Erythroblast (primary cell): ENCODE measurements at regions not wholly inside any gene's neighbourhood (a gene's known extent, or its start where the extent isn't known, plus 50 kb on each side); places are given as distances from the start of the nearest gene placed in this dataset.
"Not testable (repeated sequence)": the region's sequence is repeated elsewhere in the genome, so short reads cannot be mapped to it uniquely, and the experiment has no call there.

Experiments
- DNase-seq, 2 experiments: peaks; one replicate each; lab custom pipeline; 2025; lab: John Stamatoyannopoulos, UW
- GATA1 ChIP-seq: IDR thresholded peaks from 2 replicates; pipeline ENCODE4 v1.6.1; 2011; ENCODE audit warnings: low read depth, mild to moderate bottlenecking, control low read depth, low read length, moderate library complexity
- POLR2A ChIP-seq: IDR thresholded peaks from 2 replicates; pipeline ENCODE4 v1.6.1; 2011; ENCODE audit warnings: mild to moderate bottlenecking, low read length

- no peak for DNase-seq
- no peak for TF ChIP-seq GATA1
- TF ChIP-seq POLR2A, result no peak
Observed at GRCh38 chr11:69944146-69944795, 125.1 kb upstream of the FGF3 start.

DNA sequence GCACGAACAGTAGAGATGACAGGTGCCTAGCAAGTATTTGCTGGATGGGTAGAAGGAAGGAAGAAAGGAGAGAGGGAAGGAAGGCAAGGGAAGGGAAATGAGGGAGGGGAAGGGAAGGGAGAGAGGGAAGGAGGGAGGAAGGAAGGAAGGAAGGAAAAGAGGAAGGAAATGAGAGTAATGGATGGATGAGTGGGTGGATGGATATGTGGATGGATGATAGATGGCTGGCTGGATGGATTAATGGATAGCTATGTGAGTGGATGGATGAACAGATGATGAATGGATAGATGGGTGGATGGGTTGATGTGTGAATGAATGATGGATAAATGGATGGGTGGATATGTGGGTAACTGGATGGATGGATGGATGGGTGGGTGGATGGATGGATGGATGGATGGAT is 125.9 kb upstream of the FGF3 start:
- TF ChIP-seq POLR2A (no peak), GATA1 (no peak)
- DNase-seq, result no peak

DNA sequence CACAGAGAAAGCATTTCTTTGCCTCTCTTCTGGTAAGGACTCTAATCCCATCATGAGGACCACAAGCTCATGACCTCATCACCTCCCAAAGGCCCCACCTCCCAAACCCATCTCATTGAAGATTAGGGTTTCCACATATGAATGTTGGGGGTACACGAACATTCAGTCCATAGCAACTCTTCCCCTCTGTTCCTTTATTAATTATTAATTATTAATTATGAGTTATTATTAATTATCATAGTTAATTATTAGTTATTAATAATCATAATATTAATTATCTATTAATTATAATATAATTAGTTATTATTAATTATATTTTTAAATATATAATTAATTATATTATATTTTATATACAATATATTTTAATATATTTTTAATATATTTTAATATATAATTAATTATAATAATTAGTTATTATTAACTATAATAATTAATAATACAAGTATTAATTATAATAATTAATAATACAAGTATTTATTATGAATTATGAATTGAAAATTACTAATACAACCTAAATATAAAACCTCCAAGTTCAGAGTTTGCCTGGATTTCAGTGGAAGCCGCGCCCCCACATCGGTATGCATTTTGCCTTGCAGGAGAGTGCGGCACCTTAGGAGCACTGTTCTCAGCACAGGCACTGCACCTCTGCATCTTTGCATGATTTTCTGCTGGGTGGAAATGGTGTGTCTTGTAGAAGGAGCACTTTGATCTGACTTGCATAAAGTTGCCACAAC is 128.0 kb upstream of the FGF3 start:
- DNase-seq, result peak; percentile 15 to 28

DNA sequence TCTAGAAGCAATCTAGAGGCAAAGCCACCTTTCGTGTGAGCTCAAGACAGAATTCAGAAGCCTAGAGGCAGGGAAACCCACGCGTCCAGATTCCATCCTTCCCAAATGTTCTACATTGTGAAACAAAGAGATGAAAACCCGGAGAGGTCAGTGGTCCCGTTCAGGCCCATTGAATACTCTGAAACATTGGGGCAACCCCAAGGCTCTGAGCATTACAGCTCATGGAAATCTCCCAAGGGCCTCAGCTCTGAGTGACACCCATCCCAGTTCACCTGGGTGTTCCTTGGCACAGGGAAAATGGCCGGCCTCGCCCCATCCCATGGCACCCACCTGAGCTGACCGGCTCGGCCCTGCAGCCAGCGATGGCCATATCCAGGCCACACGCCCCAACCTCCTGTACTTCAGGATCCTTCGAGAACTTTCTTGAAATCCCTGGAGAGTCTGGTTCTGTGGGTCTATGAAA is 128.6 kb upstream of the FGF3 start:
- peak in 1 of 2 experiments; percentile 25 for DNase-seq
- TF ChIP-seq GATA1, result no peak
- no peak for TF ChIP-seq POLR2A

More for the DNA sequence above, 128.0 kb upstream of the FGF3 start:
- TF ChIP-seq GATA1, result no peak
- no peak for TF ChIP-seq POLR2A

DNA sequence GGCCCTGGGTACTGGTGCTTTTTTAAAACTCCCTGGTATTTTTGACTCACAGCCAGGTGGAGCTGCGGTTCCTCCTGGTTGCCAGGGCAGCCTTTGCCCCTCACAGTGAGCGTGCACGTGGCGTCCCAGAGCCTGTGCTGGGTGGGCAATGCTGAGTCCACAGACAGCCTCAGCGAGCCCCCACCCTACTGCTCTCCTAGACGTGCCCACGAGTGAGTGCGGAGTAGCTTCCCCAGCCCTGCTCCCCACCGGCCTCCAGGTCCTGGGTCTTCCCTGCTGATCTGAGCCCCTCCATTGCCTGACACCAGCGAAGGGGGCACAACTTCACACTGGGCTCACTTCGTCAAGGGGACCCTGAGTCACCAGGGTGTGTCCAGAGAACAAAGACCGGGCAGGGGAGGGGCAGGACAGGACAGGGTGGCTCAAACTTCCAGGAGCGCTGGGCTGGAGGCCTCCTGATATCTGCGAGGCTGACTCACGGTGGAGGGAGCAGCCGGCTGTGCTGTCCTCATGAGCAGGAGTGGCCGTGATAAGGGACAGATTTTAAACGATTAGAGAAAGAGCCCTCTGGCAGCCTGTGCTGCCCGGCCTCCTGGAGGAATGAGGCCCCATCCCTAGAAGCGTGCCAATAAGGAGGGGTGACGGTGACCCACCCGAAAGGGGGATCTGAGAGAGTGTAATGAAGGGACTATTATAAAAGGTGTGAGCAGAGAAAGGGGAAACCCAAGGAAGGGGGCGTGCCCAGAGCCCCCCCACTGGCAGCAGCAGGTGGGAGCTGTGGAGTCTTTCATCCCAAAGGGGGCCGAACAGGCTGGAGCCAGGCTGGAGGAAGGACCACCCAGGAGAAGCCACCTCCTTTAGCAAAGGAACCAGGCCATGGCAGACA is 129.3 kb upstream of the FGF3 start:
- TF ChIP-seq POLR2A (no peak), GATA1 (no peak)
- DNase-seq, result peak; percentile 87 to 91

- DNase-seq, result peak; percentile 26 to 68
- TF ChIP-seq GATA1 (no peak), POLR2A (no peak)
Observed at GRCh38 chr11:69949327-69949726, 128.8 kb upstream of the ANO1 start.

DNA sequence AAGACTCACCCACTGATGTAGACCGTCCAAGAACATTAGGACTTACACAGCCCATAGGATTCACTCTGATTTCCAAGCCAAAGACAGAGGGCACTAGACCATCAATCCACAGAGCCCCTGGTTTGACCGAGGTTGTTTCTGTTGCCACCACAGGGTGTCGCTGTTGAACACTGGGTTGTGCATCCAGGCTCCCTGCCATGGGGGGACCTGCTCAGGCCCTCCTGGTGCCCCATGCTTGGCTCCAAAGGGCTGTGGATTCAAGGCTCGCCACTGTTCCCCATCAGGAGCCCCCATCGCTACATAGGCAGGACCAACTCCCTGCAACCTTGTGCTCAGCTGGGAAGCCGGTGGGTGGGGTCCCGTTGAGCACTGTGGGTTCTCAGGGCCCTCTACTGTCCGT is 128.0 kb upstream of the ANO1 start:
- no peak for TF ChIP-seq POLR2A
- TF ChIP-seq GATA1, result no peak
- peak; percentile 78 to 82 for DNase-seq

GRCh38 chr11:69950621-69951020 is 127.5 kb upstream of the ANO1 start:
- TF ChIP-seq GATA1, result no peak
- TF ChIP-seq POLR2A, result no peak
- peak; percentile 60 to 64 for DNase-seq

DNA sequence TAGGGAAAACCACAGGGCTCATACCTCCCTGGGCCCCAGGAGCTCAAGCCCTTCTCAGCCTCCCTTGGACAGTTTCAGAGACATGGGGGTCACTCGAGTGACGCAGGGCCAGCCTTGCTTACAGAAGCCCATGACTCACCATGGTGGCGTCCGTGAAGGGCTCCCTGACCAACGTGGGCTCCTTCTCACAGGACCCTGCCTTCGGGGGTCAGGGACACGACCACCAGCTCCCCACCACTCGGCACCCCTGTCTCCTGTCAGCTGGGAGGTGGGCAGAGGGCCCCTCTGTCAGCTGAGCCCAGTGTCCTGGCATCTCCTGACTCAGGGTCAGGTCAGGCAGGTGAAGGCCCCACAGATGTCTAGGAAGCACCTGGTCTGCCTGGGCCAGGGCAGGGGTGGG is 126.3 kb upstream of the ANO1 start:
- TF ChIP-seq POLR2A (no peak), GATA1 (no peak)
- no peak for DNase-seq

DNA sequence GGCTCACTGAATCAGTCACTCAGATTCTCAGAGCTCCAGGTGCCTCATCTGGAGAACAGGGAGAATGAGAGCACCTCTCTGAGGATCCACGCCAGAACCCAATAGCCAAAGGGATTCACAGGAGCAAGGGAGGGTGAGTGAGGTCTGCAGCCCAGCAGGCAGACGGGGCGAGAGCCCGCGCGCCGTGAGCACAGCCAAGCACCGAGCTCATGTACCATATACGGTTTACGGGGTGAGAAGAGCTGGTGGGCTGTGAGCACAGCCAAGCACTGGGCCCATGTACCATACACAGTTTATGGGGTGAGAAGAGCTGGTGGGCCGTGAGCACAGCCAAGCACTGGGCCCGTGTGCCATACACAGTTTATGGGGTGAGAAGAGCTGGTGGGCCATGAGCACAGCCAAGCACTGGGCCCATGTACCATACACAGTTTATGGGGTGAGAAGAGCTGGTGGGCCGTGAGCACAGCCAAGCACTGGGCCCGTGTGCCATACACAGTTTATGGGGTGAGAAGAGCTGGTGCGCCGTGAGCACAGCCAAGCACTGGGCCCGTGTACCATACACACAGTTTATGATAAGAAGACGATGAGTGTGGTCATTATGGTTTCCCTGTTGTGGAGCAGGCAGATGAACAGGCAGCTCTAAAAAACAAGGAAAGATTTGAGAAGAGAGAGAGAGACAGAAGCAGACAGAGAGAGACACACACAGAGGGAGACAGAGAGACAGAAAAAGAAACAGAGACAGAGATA is 125.7 kb upstream of the ANO1 start:
- not testable (repeated sequence) for DNase-seq

GRCh38 chr11:69953356-69953755 is 124.8 kb upstream of the ANO1 start:
- no peak for TF ChIP-seq POLR2A
- TF ChIP-seq GATA1, result no peak
- no peak for DNase-seq

- no peak for DNase-seq
- no peak for TF ChIP-seq GATA1
- no peak for TF ChIP-seq POLR2A
Observed at GRCh38 chr11:69954756-69955155, 123.4 kb upstream of the ANO1 start.

DNA sequence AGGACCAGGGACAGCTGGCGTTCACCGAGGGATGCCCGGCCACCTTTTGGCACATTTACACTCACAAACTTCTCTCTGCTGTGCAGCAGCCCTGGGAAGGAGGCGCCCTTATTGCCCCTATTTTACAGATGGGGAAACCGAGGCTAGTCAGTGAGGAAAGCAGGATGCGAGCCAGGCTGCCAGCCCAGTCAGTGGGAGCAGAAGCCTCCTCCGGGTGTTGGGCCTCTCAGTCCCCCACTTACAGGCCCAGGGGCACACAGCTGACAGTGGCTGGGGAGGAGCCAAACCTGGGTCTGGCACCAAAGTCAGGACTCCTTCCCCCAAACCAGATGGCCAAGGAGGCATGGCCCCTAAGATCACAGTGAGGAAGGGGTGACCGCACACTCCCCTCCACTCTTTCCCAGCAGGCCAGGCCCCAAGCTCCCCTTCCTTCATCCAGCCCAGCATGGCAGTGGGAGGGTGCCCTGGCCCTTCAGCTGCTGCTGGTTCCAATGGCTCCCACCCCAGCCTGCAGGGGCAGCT is 121.4 kb upstream of the ANO1 start:
- no peak for TF ChIP-seq GATA1
- TF ChIP-seq POLR2A, result no peak

More for the DNA sequence above, 121.4 kb upstream of the ANO1 start:
- no peak for DNase-seq
